Activated CD8-positive, alpha-beta T cell treated with anti-CD3 and anti-CD28 coated beads, Interleukin-2, amount 10 ng/mL, durations not matched to agents 7 days and 5 days (primary cell): ENCODE measurements at regions not wholly inside any gene's neighbourhood (a gene's known extent, or its start where the extent isn't known, plus 50 kb on each side); places are given as distances from the start of the nearest gene placed in this dataset.

Experiments
- ATAC-seq: fragments of 150-1000 bp; cut with Tn5 transposase; one replicate; pipeline ENCODE4 v1.10.0; 2021; ENCODE audit warnings: moderate library complexity
- CTCF ChIA-PET: fragments of 350-600 bp; sonication (Branson Sonifier 250); formaldehyde crosslinking; loops from one replicate; lab custom pipeline; 2021; ENCODE audit warnings: antibody characterized with exemption; lab: Charles Lee
- POLR2A ChIA-PET: fragments of 350-600 bp; sonication (Branson Sonifier 250); formaldehyde crosslinking; loops from one replicate; lab custom pipeline; 2021; ENCODE audit warnings: antibody characterized with exemption; lab: Charles Lee
- DNase-seq: peaks from one replicate; pipeline ENCODE4 v3.0.0-alpha.2; 2020
- H3K27ac Mint-ChIP-seq: one replicate; pipeline ENCODE4 v1.8.0; 2021; ENCODE audit warnings: mild to moderate bottlenecking, mixed read lengths
- H3K27me3 Mint-ChIP-seq: one replicate; pipeline ENCODE4 v1.8.0; 2021; ENCODE audit warnings: low read depth, mixed read lengths
- H3K36me3 Mint-ChIP-seq: one replicate; pipeline ENCODE4 v1.8.0; 2021; ENCODE audit warnings: low read depth, mixed read lengths
- H3K4me1 Mint-ChIP-seq: one replicate; pipeline ENCODE4 v1.8.0; 2021; ENCODE audit warnings: low read depth, mixed read lengths
- H3K4me3 Mint-ChIP-seq: one replicate; pipeline ENCODE4 v1.8.0; 2021; ENCODE audit warnings: mild to moderate bottlenecking, mixed read lengths
- H3K9me3 Mint-ChIP-seq: one replicate; pipeline ENCODE4 v1.8.0; 2022; ENCODE audit warnings: mixed read lengths; ENCODE audit not compliant: insufficient read depth

DNA sequence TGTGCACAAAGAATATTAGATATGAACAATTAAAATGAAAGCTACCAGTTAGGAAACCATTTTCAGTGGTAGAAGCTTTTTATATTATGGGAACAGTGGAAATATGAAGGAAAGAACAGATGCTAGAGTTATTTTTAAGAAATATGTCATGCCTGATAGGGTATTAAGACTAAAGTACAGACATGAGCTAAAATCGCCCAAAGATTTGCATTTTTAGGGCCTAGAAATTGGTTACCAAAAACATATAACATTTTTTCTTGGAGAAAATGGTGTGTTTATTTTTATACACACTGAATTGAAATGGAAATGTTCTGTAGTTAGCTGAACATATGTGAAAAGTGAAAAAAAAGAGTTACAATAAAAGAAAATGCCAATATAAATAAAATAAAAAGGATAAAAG, 441.9 kb downstream of the TLL1 start:
- Mint-ChIP-seq H3K4me1 (no peaks in the 10 kb centered on the region), H3K9me3 (no peaks in the 10 kb centered on the region), H3K36me3 (no peaks in the 10 kb centered on the region), H3K27me3 (no peaks in the 10 kb centered on the region), H3K4me3 (no peak overlapping the region), H3K27ac (no peak overlapping the region)
- ChIA-PET POLR2A (no interaction called here), CTCF (no interaction called here)
- no peak for ATAC-seq
- no peak for DNase-seq

DNA sequence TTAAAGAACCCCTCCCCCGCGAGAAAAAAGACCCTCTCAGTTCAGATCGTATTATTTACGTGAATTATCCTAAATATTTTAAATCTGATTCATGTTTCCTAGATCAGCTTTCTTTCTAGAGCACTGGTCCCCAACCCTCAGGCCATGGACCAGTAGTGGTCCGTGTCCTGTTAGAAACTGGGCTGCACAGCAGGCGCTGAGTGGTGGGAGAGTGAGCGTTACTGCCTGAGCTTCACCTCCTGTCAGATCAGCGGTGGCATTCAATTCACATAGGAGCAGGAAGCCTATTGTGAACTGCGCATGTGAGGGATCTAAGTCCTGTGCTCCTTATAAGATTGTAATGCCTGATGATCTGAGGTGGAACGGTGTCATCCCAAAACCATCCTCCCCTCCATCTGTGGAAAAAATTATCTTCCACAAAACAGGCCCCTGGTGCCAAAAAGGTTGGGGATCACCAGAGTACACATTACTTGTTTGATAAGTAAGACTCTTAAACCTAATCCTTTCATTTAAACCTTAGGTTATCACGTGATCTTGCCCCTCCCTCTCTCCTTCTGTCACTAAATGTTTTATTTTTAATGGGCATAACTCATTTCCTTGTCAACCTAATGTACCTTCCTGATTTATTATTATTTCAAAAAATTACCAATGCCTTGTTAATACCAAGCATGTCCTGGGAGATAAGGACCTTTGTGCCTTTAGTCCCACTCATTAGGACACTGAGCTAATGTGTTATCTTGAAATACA, 442.9 kb downstream of the TLL1 start:
- H3K9me3 Mint-ChIP-seq, result no peaks in the 10 kb centered on the region
- H3K27me3 Mint-ChIP-seq, result no peaks in the 10 kb centered on the region
- POLR2A ChIA-PET, result no interaction called here
- no peaks in the 10 kb centered on the region for H3K36me3 Mint-ChIP-seq
- H3K4me1 Mint-ChIP-seq, result no peaks in the 10 kb centered on the region
- H3K27ac Mint-ChIP-seq, result no peak overlapping the region
- CTCF ChIA-PET, result no interaction called here
- no peak for ATAC-seq
- DNase-seq, result no peak
- H3K4me3 Mint-ChIP-seq, result no peak overlapping the region

DNA sequence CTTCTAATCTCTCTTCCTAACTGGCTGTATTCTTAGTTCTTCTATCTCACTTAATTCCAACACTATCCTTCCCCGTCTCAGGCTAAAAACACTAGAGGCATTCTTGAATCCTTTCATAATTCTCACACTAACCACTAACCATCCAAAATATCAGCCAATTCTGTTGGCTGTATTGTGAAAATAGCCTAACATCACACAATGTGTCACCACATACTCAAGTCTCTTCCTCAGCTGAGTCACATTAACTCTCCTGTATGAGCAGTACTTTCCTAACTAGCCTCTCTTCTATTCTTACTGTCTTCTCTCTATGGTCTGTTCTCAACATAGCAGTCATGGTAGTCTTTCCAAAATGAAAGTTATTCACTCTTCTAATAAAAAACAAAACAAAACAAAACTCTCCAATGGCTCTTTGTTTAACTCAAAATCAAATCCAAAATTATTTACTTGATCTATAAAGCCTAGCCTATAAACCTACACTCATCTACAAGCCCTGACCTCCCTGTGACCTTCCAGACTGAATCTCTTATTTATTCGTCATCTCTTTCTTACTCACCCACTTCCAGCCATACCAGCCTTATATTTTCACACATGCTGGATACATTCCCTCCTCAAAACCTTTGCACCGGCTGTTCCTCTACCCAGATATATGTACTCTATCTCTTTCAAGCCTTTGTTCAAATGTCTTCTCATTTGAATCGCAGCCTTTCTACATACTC, 445.9 kb downstream of the TLL1 start:
- no peaks in the 10 kb centered on the region for H3K36me3 Mint-ChIP-seq
- ChIA-PET POLR2A (no interaction called here), CTCF (no interaction called here)
- ATAC-seq (no peak), DNase-seq (no peak)
- no peaks in the 10 kb centered on the region for H3K9me3 Mint-ChIP-seq
- no peaks in the 10 kb centered on the region for H3K27me3 Mint-ChIP-seq
- no peak overlapping the region for H3K27ac Mint-ChIP-seq
- no peaks in the 10 kb centered on the region for H3K4me1 Mint-ChIP-seq
- H3K4me3 Mint-ChIP-seq, result no peak overlapping the region

DNA sequence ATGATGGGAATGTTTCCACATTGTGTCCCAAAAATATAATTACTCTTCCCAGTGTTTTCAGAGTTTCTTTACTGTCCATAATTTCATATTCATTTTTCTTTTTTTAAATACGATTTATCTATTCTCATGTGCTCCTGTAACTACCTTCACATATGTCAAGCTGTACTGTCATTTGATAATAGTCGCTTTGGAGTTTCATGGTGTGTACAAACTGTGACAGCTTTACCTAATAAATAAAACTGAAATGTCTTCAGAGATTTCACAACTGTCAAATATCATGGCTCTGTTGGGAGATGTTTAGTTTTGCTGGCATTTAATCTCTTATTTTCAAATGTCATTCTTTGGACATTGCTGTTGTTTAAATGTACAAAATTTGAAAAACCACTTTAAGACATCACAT, 450.2 kb downstream of the TLL1 start:
- Mint-ChIP-seq H3K27me3 (no peaks in the 10 kb centered on the region), H3K27ac (no peak overlapping the region), H3K4me1 (no peaks in the 10 kb centered on the region), H3K9me3 (no peaks in the 10 kb centered on the region), H3K36me3 (no peaks in the 10 kb centered on the region), H3K4me3 (no peak overlapping the region)
- DNase-seq, result no peak
- ChIA-PET POLR2A (no interaction called here), CTCF (no interaction called here)
- no peak for ATAC-seq

DNA sequence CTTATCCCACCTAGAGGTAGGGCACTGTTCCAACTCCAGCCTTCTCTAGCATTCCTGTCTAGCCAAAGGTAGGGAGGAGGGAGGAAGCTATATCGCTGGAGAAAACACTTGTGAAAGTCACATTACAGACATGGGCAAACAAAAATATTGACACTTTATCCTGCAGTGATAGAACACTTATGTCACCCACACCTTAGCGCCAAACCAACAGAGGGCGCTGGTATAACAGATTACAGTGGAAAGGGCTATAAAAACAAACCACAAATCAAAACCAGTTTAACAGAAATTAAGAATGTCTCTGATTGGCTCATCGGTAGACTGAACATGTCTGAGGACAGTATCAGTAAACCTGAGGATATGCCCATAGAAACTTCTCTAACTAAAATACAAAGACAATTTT, 451.3 kb downstream of the TLL1 start:
- H3K4me3 Mint-ChIP-seq, result no peak overlapping the region
- ChIA-PET POLR2A (no interaction called here), CTCF (no interaction called here)
- DNase-seq (no peak), ATAC-seq (no peak)
- no peaks in the 10 kb centered on the region for H3K4me1 Mint-ChIP-seq
- H3K9me3 Mint-ChIP-seq, result no peaks in the 10 kb centered on the region
- no peak overlapping the region for H3K27ac Mint-ChIP-seq
- no peaks in the 10 kb centered on the region for H3K27me3 Mint-ChIP-seq
- H3K36me3 Mint-ChIP-seq, result no peaks in the 10 kb centered on the region

DNA sequence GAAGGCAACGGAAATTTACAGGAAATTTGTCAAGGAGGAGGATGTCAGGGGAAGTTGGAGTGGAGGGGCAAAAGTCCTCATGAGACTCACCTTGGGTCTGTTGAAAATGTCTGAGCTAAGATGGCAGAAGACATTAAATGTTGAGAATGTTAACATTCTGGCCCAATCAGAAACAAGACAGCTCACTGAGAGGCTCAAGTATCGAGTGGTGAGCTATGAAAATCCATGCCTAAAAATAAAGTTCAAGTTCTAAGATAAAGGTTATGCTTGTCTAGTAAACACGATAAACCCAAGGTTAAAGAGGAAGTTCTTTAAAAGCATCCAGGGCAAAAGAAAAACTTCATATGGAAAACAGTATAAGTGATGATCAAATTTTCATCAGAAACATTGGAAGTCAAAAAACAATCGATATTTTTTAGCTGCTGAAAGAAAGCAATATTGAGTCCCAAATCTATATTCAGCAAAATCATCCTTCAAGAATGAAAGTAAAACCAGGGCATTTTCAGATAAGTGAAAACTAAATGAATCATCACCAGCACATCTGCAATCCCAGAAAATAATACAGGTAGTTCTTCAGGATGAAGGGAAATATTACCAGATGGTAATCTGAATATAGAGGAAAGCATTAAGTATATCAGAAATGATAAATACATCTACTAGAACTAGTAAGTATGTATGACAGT, 462.4 kb downstream of the TLL1 start:
- Mint-ChIP-seq H3K4me1 (no peaks in the 10 kb centered on the region), H3K27ac (no peak overlapping the region), H3K27me3 (no peaks in the 10 kb centered on the region), H3K36me3 (no peaks in the 10 kb centered on the region), H3K4me3 (no peak overlapping the region), H3K9me3 (no peaks in the 10 kb centered on the region)
- no peak for DNase-seq
- no peak for ATAC-seq
- CTCF ChIA-PET, result no interaction called here
- POLR2A ChIA-PET, result no interaction called here

DNA sequence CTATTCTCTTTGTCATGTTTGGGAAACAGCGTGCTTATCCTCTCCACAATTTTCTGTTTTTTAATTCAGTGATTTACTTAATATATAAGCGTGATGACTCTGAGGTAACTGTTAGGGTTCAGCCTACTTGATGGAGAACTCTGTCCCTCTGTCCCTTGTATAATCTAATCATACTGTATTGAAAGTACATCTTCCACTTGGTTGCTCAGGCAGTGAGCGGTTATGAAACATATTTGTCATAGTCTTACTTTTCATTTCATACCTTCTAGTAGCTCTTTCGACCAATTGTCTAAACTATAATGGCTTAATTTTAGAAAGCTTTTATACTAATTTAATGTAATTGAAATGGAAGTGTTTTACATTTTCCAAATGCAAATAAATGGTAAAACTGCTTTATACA, 469.0 kb downstream of the TLL1 start:
- no peak overlapping the region for H3K4me3 Mint-ChIP-seq
- no peaks in the 10 kb centered on the region for H3K36me3 Mint-ChIP-seq
- H3K27ac Mint-ChIP-seq, result no peak overlapping the region
- CTCF ChIA-PET, result no interaction called here
- H3K4me1 Mint-ChIP-seq, result no peaks in the 10 kb centered on the region
- DNase-seq (no peak), ATAC-seq (no peak)
- H3K9me3 Mint-ChIP-seq, result no peaks in the 10 kb centered on the region
- POLR2A ChIA-PET, result no interaction called here
- H3K27me3 Mint-ChIP-seq, result no peaks in the 10 kb centered on the region

DNA sequence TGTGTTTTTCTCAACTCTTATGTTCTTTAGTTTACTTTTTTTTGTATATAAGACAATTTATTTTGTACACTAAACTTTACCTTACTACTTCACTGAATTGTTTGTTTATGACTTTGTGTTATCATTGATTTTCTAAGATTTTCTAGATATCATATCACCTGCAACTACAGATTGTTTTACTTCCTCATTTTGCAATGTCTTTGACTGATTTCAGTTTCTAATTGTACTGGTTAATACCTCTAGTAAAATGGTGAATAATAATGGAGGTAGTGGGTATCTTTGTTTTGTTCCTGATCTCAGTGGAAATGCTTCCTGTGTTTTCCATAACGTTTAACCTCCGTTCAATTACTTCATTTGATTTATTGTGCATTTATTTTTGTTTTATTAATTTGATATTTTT, 490.2 kb downstream of the TLL1 start:
- Mint-ChIP-seq H3K9me3 (peaks cover 9% of the 10 kb centered on the region), H3K27me3 (no peaks in the 10 kb centered on the region), H3K27ac (no peak overlapping the region), H3K36me3 (no peaks in the 10 kb centered on the region), H3K4me3 (no peak overlapping the region), H3K4me1 (no peaks in the 10 kb centered on the region)
- no peak for ATAC-seq
- DNase-seq, result no peak
- CTCF ChIA-PET, result no interaction called here
- POLR2A ChIA-PET, result no interaction called here

DNA sequence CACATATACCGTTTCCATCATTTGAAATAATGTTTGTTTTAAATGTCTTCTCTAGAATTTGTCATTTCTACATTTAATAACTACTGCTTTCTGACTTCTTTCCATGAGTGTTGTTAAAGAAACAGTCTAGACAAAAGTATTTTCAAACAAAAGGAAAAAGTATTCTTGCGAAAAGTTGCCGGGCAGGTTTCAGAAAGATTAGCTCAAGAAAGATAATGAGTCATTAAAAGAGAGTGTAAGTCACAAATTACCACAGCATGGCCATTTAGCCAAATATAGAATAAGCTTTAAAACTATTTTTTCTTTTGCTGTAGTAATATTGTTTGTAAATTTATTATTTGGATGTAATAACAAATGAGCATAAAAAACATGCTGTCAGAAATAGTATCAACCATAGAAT, 493.0 kb downstream of the TLL1 start:
- CTCF ChIA-PET, result no interaction called here
- ATAC-seq (no peak), DNase-seq (no peak)
- Mint-ChIP-seq H3K9me3 (peaks cover 13% of the 10 kb centered on the region), H3K4me1 (no peaks in the 10 kb centered on the region), H3K27ac (no peak overlapping the region), H3K4me3 (no peak overlapping the region), H3K36me3 (no peaks in the 10 kb centered on the region), H3K27me3 (no peaks in the 10 kb centered on the region)
- POLR2A ChIA-PET, result no interaction called here

DNA sequence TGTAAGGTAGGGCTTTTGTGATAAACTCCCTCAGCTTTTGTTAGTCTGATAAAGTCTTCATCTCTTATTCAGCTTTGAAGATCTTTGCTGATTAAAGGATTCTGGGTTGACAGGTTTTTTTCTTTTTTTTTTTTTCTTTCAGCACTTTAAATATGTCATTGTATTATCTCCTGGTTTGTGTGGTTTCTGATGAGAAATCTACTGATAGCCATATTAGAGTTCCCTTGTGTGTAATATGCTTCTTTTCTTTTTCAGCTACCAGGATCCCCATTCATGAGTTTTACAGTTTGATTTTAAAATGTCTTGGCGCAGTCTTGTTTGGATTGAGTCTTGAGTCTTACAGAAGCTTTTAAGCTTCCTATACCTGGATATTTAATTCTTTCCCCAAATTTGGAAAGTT, 504.5 kb downstream of the TLL1 start:
- Mint-ChIP-seq H3K36me3 (no peaks in the 10 kb centered on the region), H3K27me3 (no peaks in the 10 kb centered on the region), H3K4me3 (no peak overlapping the region), H3K9me3 (peaks cover 27% of the 10 kb centered on the region), H3K27ac (no peak overlapping the region), H3K4me1 (no peaks in the 10 kb centered on the region)
- ChIA-PET CTCF (no interaction called here), POLR2A (no interaction called here)
- DNase-seq, result no peak
- no peak for ATAC-seq

DNA sequence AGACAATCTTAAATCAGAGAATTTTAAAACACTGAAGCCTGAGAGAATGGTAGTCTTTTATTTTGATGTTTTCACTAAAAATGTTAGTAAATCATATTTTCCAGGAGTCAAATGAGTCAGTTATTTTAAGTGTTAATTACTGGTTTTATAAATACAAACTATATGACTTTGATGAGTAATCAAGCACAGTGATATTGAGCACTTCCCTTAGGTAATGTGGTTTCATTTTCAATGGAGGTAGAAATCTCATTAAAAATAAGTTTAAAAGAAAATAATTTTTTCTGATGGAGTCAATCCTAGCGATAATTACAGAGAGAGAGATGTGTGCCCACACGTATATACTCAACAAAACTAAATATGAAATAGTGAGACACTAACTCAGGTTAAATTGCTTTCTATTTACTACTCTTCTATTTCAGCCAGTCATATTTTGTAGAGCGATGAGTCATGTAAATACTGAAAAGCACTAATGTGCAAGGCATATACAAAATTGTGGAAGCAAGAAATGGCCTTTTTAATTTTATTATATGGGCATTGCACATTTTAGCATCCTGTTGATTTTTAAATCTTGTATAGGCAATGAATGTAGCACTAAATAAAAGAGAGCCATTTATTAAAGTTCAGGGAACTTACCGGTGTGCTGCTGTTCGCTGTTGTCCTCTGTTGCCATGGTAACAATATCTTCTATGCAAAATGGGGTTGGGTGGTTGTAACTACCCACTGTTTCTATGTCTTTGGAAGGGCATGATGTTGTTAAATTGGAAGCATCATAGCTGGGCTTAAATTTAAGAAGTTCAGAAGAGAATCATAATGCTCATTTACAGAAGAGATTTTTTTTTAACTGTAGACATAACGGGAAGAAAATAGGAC, 513.7 kb downstream of the TLL1 start:
- H3K4me1 Mint-ChIP-seq, result no peaks in the 10 kb centered on the region
- no peaks in the 10 kb centered on the region for H3K27me3 Mint-ChIP-seq
- no peaks in the 10 kb centered on the region for H3K9me3 Mint-ChIP-seq
- ATAC-seq (no peak), DNase-seq (no peak)
- no peak overlapping the region for H3K4me3 Mint-ChIP-seq
- CTCF ChIA-PET, result no interaction called here
- no peaks in the 10 kb centered on the region for H3K36me3 Mint-ChIP-seq
- POLR2A ChIA-PET, result no interaction called here
- no peak overlapping the region for H3K27ac Mint-ChIP-seq

DNA sequence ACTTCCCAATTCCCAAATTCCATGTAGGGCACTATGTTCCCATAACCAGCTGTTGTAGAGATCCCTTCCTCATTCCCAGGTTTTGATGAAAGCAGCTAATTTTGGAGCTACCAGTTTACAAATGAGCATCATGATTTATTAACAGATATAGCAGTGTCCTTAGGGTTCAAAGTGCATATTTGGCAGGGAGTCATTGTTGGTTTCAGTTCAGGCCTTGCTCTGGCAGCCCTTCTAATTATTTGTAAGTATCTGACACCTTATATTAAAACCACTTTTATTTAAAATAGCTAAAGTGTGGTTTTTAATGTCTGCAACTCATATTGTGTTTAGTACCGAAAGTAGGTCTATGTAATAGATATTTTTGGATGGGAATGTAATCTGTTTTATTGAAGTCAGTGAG, 518.5 kb downstream of the TLL1 start:
- ChIA-PET CTCF (no interaction called here), POLR2A (no interaction called here)
- ATAC-seq, result no peak
- Mint-ChIP-seq H3K9me3 (no peaks in the 10 kb centered on the region), H3K27me3 (no peaks in the 10 kb centered on the region), H3K4me1 (no peaks in the 10 kb centered on the region), H3K27ac (no peak overlapping the region), H3K4me3 (no peak overlapping the region), H3K36me3 (no peaks in the 10 kb centered on the region)
- DNase-seq, result no peak
